ENCODE measurements at regions not wholly inside any gene's neighbourhood (a gene's known extent, or its start where the extent isn't known, plus 50 kb on each side); places are given as distances from the start of the nearest gene placed in this dataset.

- ATAC-seq (ENCODE audit: low read depth) (no peak), DNase-seq (no peak)
- no peak for TF ChIP-seq CTCF (IDR thresholded peaks at IDR 0.05)
- Mint-ChIP-seq H3K9me3 (no peaks in the 10 kb centered on the region), H3K4me1 (no peaks in the 10 kb centered on the region), H3K36me3 (ENCODE audit: low read depth) (no peaks in the 10 kb centered on the region), H3K4me3 (no peak overlapping the region), H3K27ac (no peak overlapping the region), H3K27me3 (peaks cover 5% of the 10 kb centered on the region)
- ChIA-PET POLR2A (no interaction called here), CTCF (no interaction called here)
- intact Hi-C loops (cut with micrococcal nuclease) = no loop called here
These were observed 217.2 kb upstream of the ARSJ start for GRCh38 chr4:114196606-114197005.

GRCh38 chr4:114200026-114200425, 220.6 kb upstream of the ARSJ start:
- H3K36me3 Mint-ChIP-seq (ENCODE audit: low read depth) = no peaks in the 10 kb centered on the region
- H3K4me1 Mint-ChIP-seq = no peaks in the 10 kb centered on the region
- no peak overlapping the region for H3K27ac Mint-ChIP-seq
- DNase-seq = no peak
- ChIA-PET CTCF (no interaction called here), POLR2A (no interaction called here)
- TF ChIP-seq CTCF (IDR thresholded peaks at IDR 0.05) = no peak
- no peak for ATAC-seq (ENCODE audit: low read depth)
- intact Hi-C loops (cut with micrococcal nuclease) = no loop called here
- no peaks in the 10 kb centered on the region for H3K9me3 Mint-ChIP-seq
- H3K4me3 Mint-ChIP-seq = no peak overlapping the region
- peaks cover 5% of the 10 kb centered on the region for H3K27me3 Mint-ChIP-seq

- ATAC-seq (ENCODE audit: low read depth) (no peak), DNase-seq (no peak)
- CTCF ChIA-PET = no interaction called here
- no peak overlapping the region for H3K4me3 Mint-ChIP-seq
- intact Hi-C loops (cut with micrococcal nuclease) = no loop called here
- H3K4me1 Mint-ChIP-seq = no peaks in the 10 kb centered on the region
- H3K36me3 Mint-ChIP-seq (ENCODE audit: low read depth) = no peaks in the 10 kb centered on the region
- no peaks in the 10 kb centered on the region for H3K9me3 Mint-ChIP-seq
- H3K27ac Mint-ChIP-seq = no peak overlapping the region
- H3K27me3 Mint-ChIP-seq = peaks cover 1% of the 10 kb centered on the region
- no peak for TF ChIP-seq CTCF (IDR thresholded peaks at IDR 0.05)
- POLR2A ChIA-PET = no interaction called here
These were observed 225.8 kb upstream of the ARSJ start for GRCh38 chr4:114205261-114205660.

GRCh38 chr4:114208574-114209151, 229.2 kb upstream of the ARSJ start:
- ChIA-PET POLR2A (no interaction called here), CTCF (no interaction called here)
- H3K27me3 Mint-ChIP-seq = no peaks in the 10 kb centered on the region
- no peak for TF ChIP-seq CTCF (IDR thresholded peaks at IDR 0.05)
- no peak for ATAC-seq (ENCODE audit: low read depth)
- H3K4me1 Mint-ChIP-seq = no peaks in the 10 kb centered on the region
- intact Hi-C loops (cut with micrococcal nuclease) = no loop called here
- H3K36me3 Mint-ChIP-seq (ENCODE audit: low read depth) = no peaks in the 10 kb centered on the region
- no peaks in the 10 kb centered on the region for H3K9me3 Mint-ChIP-seq
- no peak overlapping the region for H3K4me3 Mint-ChIP-seq
- no peak for DNase-seq
- no peak overlapping the region for H3K27ac Mint-ChIP-seq

GRCh38 chr4:114209584-114209983, 230.1 kb upstream of the ARSJ start:
- ATAC-seq (ENCODE audit: low read depth) (no peak), DNase-seq (no peak)
- Mint-ChIP-seq H3K27me3 (no peaks in the 10 kb centered on the region), H3K4me3 (no peak overlapping the region), H3K9me3 (no peaks in the 10 kb centered on the region), H3K4me1 (no peaks in the 10 kb centered on the region), H3K27ac (no peak overlapping the region), H3K36me3 (ENCODE audit: low read depth) (no peaks in the 10 kb centered on the region)
- CTCF ChIA-PET = no interaction called here
- TF ChIP-seq CTCF (IDR thresholded peaks at IDR 0.05) = no peak
- intact Hi-C loops (cut with micrococcal nuclease) = no loop called here
- POLR2A ChIA-PET = no interaction called here
